ENCODE measurements at regions not wholly inside any gene's neighbourhood (a gene's known extent, or its start where the extent isn't known, plus 50 kb on each side); places are given as distances from the start of the nearest gene placed in this dataset.
"Not testable (repeated sequence)": the region's sequence is repeated elsewhere in the genome, so short reads cannot be mapped to it uniquely, and the experiment has no call there.

DNA sequence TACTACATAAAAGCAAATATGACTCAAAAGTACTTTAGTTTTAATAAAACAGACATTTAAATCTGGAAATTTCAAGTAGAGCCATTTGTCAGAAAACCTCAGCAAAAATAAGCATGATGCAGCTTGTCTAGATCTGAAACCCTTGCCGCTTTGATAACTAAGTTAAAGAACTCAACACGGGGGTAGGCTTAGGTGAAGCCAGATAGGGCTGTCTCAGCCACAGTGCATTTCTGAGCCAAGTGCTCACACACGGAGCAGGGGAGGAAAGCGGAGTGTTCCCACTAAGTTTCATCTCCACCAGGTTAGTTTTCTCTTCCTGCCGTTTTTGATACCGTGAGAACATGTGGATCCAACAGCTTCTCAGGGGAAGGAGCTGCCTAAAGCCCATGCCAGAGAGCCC, 303.5 kb downstream of the BCL2L11 start:
- H3K36me3 Mint-ChIP-seq (ENCODE audit: low read depth); H3K27me3 Mint-ChIP-seq; H3K9me3 Mint-ChIP-seq; CTCF ChIA-PET; DNase-seq; POLR2A ChIA-PET; H3K27ac Mint-ChIP-seq; H3K4me3 Mint-ChIP-seq; intact Hi-C loops (cut with micrococcal nuclease); ATAC-seq (ENCODE audit: low read depth): not testable (repeated sequence)
- H3K4me1 Mint-ChIP-seq, result peaks cover 42% of the 10 kb centered on the region

DNA sequence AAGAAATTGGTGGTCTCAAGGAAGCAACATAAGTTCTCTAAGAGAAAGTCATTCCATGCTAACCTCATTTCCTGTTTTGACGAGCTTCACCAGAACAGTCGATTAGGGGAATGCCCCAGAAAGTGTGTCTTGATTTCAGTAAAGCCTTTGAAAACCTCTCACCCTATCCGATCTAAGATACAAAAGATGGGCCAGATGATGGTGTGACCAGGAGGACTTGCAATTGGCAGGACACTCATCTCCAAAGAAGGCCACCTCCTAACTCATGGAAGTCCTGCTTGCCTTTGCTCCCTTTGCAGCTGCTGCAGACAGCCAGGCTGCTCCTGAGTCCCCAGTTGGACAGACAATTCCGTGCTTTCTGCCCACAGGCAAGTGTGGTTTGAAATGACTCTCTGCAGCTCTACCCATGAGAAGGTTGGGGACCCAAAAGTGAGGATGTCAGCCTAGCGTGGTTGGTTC, 304.2 kb downstream of the BCL2L11 start:
- POLR2A ChIA-PET; intact Hi-C loops (cut with micrococcal nuclease); H3K27me3 Mint-ChIP-seq; H3K36me3 Mint-ChIP-seq (ENCODE audit: low read depth); CTCF ChIA-PET; H3K4me3 Mint-ChIP-seq; H3K9me3 Mint-ChIP-seq: not testable (repeated sequence)
- peaks cover 45% of the 10 kb centered on the region for H3K4me1 Mint-ChIP-seq
- ATAC-seq (ENCODE audit: low read depth) (peak; percentile 56), DNase-seq (peak; percentile 48)
- peak overlapping the region; percentile 76 for H3K27ac Mint-ChIP-seq

DNA sequence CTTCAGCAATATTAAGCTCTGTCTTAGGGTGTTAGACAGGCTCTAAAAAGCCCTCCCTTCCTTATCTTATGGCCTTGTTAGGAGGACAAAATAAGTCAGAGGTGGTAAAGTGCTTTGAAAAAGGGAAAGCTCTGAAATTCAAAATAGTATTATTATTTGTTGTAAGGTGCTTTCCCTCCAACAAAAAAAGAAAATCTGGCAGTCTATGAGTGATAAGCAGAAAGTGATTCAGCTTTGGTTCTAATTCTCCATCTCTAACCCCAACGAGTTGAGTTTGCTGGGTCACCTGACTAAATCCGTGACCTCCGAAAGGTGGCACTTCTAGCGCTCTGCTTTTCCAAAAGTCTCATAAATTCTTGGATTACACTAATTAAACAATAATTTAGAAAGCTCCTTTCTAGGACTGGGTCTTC, 305.1 kb downstream of the BCL2L11 start:
- H3K9me3 Mint-ChIP-seq; H3K27me3 Mint-ChIP-seq; intact Hi-C loops (cut with micrococcal nuclease); POLR2A ChIA-PET; H3K4me3 Mint-ChIP-seq; H3K36me3 Mint-ChIP-seq (ENCODE audit: low read depth); DNase-seq; CTCF ChIA-PET: not testable (repeated sequence)
- H3K4me1 Mint-ChIP-seq, result peaks cover 46% of the 10 kb centered on the region
- peak overlapping the region; percentile 86 for H3K27ac Mint-ChIP-seq
- peak; percentile 35 for ATAC-seq (ENCODE audit: low read depth)

DNA sequence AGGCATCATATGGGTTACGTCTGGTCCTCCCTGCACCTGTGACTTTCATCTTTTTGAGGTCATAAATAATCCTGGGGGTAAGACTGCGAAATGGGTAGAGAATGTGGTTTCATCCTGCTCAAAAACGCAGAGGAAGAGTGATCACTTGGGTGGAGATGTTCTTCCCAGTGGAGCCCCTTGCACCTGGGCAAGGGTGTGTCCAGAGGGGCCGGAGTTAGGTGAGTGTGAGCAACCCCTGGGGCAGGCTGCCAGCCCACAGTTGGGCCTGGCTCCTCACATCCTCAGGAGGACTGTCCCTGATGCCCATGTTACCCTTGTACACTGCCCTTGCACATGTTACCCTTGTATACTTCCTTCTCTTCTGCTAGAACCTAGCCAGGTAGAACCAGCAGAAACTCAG, 306.6 kb downstream of the BCL2L11 start:
- POLR2A ChIA-PET; intact Hi-C loops (cut with micrococcal nuclease); DNase-seq; H3K27me3 Mint-ChIP-seq; H3K4me3 Mint-ChIP-seq; H3K36me3 Mint-ChIP-seq (ENCODE audit: low read depth); CTCF ChIA-PET; ATAC-seq (ENCODE audit: low read depth); H3K9me3 Mint-ChIP-seq: not testable (repeated sequence)
- peak overlapping the region; percentile 79 for H3K27ac Mint-ChIP-seq
- H3K4me1 Mint-ChIP-seq, result peaks cover 52% of the 10 kb centered on the region

DNA sequence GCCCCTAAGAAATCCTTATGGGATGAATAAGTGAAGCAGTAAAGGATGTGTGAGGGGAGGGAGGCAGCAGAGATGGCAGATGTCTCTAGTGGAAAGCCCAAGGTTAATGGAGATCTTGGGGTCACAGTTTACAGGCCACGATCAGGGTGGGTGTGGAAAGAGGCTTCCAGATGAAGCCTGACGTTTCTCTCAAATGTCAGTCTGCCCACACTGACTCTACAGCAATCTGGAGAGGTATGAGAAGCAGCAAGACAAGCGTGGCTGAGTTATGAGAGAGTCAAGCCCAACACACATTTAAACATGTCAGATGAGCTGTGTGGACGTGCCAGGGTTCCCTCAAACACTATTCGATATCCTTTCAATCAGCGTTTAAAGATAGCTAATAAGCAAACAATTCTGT, 308.2 kb downstream of the BCL2L11 start:
- H3K36me3 Mint-ChIP-seq (ENCODE audit: low read depth); CTCF ChIA-PET; DNase-seq; H3K27me3 Mint-ChIP-seq; H3K9me3 Mint-ChIP-seq; intact Hi-C loops (cut with micrococcal nuclease): not testable (repeated sequence)
- Mint-ChIP-seq H3K4me3 (peak overlapping the region; percentile 1), H3K27ac (peak overlapping the region; percentile 87), H3K4me1 (peaks cover 54% of the 10 kb centered on the region)
- peak; percentile 10 for ATAC-seq (ENCODE audit: low read depth)
- POLR2A ChIA-PET, result interaction anchor here (1.1 to 1.2 kb wide), 2 partner anchors 210 to 309 kb away, joined by 3 read pairs; no protein-coding TSS in a partner anchor

DNA sequence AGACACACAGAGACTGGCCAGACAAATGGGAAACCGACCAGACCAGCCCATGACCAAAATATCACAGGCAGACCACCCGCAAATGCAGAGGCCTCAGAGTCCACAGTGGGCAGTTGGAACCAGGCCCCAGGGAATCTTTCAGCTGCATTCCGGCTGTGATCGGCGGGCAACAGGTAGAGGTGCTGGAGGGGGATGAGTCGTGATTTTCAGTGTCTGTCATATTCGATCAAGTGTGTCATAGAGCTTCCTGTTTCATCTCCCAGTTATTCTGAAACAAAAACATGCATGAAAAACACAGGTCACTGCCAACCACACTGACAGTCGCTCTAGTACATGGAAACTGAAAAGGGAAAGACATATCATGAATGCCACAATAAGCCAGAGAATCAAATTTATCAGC, 308.6 kb downstream of the BCL2L11 start:
- H3K36me3 Mint-ChIP-seq (ENCODE audit: low read depth); intact Hi-C loops (cut with micrococcal nuclease); DNase-seq; CTCF ChIA-PET; H3K27me3 Mint-ChIP-seq; H3K9me3 Mint-ChIP-seq: not testable (repeated sequence)
- H3K4me1 Mint-ChIP-seq, result peaks cover 55% of the 10 kb centered on the region
- peak overlapping the region; percentile 48 for H3K4me3 Mint-ChIP-seq
- peak overlapping the region; percentile 87 for H3K27ac Mint-ChIP-seq
- ATAC-seq (ENCODE audit: low read depth), result peak; percentile 35
- POLR2A ChIA-PET, result interaction anchor here (0.6 to 1.2 kb wide), 3 partner anchors 210 to 310 kb away, joined by 3 to 5 read pairs (median 3); partner anchors contain the start of gene BCL2L11

DNA sequence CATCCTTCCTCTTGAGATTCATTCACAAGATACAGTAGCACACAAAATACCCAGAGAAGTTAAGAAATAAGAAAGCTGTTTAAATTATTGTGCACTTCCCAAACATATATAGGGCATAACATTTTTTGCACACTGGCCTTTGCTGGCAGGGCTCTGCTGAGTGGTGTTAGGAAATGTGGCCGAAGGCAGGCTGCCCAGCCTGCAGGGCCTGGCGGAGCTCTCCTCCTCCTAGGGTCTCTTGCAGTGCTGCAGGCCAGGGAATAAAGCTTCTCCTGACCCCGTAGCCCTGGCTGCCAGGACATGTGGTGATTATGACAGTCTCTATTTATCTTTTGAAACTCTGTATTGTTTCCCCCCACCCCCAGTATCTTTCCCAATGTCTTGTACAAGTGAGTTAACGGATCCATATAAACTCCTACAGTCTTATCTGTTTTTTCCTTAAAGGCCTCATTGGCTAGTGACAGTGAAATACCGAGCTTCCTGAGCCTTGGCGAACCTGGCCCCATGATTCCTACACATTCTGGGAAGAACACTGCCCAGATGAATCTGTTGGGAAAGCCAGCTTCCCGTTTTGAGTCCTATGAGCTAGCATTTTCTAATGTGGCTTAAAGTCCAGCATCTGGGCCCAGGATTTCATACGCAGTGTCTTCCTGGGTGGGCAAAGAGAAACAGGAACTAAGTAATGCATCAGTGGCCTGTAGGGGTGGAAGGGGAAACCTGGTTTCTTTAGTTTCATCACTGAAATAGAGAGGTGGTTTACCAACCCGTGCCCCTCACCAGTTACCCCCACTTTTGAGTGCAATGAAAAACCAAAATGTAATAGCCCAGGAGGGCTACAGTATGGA, 310.3 kb downstream of the BCL2L11 start:
- H3K4me3 Mint-ChIP-seq, result peak overlapping the region; percentile 19
- peak; percentile 74 for ATAC-seq (ENCODE audit: low read depth)
- DNase-seq; CTCF ChIA-PET; H3K9me3 Mint-ChIP-seq; H3K27me3 Mint-ChIP-seq; intact Hi-C loops (cut with micrococcal nuclease); POLR2A ChIA-PET; H3K36me3 Mint-ChIP-seq (ENCODE audit: low read depth): not testable (repeated sequence)
- peak overlapping the region; percentile 87 for H3K27ac Mint-ChIP-seq
- H3K4me1 Mint-ChIP-seq, result peaks cover 47% of the 10 kb centered on the region

DNA sequence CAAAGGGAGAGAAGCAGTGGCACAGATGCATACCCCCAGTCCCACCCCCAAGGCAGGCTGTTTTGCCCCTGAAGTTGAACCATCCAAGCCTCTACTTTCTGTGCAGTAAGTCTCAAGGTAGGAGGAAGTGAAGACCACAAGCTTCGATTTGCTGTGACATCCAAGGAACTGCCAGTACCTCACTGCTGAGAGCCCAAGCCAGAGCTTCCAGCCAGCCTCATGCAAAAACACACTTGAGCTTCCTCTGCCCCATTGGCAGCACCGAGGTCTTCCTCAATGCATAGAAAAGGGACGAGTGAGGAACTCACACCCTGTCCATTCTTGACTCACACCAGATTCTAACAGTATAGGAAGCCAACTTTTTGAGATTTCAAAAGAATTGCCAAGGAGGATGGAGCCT, 311.7 kb downstream of the BCL2L11 start:
- ATAC-seq (ENCODE audit: low read depth); H3K36me3 Mint-ChIP-seq (ENCODE audit: low read depth); CTCF ChIA-PET; intact Hi-C loops (cut with micrococcal nuclease); POLR2A ChIA-PET; H3K9me3 Mint-ChIP-seq; DNase-seq; H3K27me3 Mint-ChIP-seq: not testable (repeated sequence)
- Mint-ChIP-seq H3K27ac (peak overlapping the region; percentile 81), H3K4me3 (peak overlapping the region; percentile 28), H3K4me1 (peaks cover 38% of the 10 kb centered on the region)

DNA sequence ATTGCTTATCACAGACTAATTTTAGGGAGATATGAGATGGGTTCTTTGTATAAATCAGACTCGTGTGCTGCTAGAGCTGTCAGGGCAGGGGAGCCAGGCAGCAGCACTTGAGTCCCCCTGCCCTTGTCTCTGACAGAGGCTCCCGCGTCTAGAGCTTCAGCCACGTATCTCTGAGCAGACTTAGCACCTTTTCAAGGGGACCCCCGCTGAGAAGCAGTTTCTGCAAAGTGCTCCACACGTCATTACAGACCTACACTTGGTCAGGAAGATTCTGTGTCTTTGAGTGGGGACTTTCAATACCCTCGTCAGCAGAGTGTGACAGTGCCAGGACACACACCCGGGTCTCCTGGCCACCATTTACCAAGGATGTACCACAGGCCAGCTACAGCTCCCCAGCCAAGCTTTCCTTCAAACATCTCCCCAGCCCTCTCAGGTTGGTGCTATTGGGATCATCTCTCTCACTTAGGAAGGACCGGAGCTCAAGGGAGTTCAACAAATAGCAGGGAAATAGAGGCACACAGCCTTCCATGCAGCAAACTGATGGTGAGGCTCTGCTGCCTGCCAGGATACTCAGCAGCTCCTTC, 312.3 kb downstream of the BCL2L11 start:
- DNase-seq; POLR2A ChIA-PET; H3K27ac Mint-ChIP-seq; H3K36me3 Mint-ChIP-seq (ENCODE audit: low read depth); intact Hi-C loops (cut with micrococcal nuclease); CTCF ChIA-PET; H3K9me3 Mint-ChIP-seq; H3K4me3 Mint-ChIP-seq; H3K27me3 Mint-ChIP-seq: not testable (repeated sequence)
- ATAC-seq (ENCODE audit: low read depth), result peak; percentile 15
- peaks cover 34% of the 10 kb centered on the region for H3K4me1 Mint-ChIP-seq

DNA sequence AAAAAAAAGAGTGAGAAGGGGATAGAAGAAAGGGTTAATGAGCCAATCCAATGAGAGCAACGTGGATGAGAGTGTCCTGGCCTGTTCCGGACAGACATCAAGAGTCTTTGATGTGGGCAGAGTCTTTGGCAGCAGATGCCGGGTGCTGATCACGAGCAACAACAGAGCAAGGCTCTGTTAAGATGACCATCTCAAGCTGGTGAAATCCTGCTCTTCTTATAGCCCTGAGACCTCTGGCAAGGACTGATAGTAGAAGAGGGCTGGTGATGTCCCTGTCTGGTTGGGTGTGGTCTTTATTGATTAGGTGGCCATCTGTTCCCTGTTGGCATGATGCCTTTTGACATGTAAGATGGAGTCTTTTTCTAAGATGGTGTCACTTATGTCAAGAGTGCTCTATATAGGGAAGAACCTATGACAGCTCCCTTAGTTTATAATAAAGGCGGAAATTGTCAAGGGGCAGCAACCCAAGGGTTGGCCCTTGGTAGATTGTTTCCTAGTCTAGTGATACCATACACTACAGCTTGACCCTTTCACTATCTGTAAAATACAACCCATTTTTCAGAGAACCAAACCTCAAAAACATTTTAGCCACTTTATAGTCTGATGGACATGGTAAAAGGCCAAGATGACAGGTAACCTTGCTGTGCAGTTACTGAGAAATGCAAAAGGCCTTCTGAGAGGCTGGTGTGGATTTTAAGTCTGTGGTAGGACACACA, 313.3 kb downstream of the BCL2L11 start:
- Mint-ChIP-seq H3K4me1 (peaks cover 24% of the 10 kb centered on the region), H3K27ac (peak overlapping the region; percentile 46)
- H3K27me3 Mint-ChIP-seq; ATAC-seq (ENCODE audit: low read depth); intact Hi-C loops (cut with micrococcal nuclease); DNase-seq; CTCF ChIA-PET; H3K9me3 Mint-ChIP-seq; POLR2A ChIA-PET; H3K36me3 Mint-ChIP-seq (ENCODE audit: low read depth); H3K4me3 Mint-ChIP-seq: not testable (repeated sequence)

DNA sequence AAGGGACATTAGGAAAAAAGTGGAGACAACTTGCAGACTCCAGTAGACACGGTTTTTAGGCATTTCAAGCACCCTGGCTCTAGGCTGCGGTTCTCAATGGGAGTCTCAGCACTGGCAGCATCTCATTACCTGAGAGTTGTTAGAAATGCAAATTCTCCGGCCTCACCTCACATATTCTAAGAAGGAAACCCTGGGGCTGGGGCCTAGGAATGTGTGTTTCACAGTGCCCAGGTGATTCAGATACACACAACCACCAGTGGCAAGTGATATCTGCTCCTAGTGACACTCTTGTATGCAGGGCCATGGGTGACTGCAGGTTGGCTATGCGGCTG, 313.9 kb downstream of the BCL2L11 start:
- H3K9me3 Mint-ChIP-seq; DNase-seq; H3K27me3 Mint-ChIP-seq; ATAC-seq (ENCODE audit: low read depth); H3K4me3 Mint-ChIP-seq; POLR2A ChIA-PET; H3K27ac Mint-ChIP-seq; CTCF ChIA-PET; intact Hi-C loops (cut with micrococcal nuclease); H3K36me3 Mint-ChIP-seq (ENCODE audit: low read depth): not testable (repeated sequence)
- peaks cover 19% of the 10 kb centered on the region for H3K4me1 Mint-ChIP-seq

Data from activated B cell treated with CpG ODN at 0.5 μM for 24 hours (primary cell).